HCT116 (cell line): ENCODE measurements at regions not wholly inside any gene's neighbourhood (a gene's known extent, or its start where the extent isn't known, plus 50 kb on each side); places are given as distances from the start of the nearest gene placed in this dataset.

ENCODE experiments used
- ATAC-seq: fragments of 200-7000 bp; cut with Tn5 transposase; 2 replicates; pipeline ENCODE4 v1.9.1; 2020; ENCODE audit warnings: mild to moderate bottlenecking, moderate library complexity
- BruUV-seq: library from RNA; stranded (reverse); fragments of 400-500 nt; replicated peaks from 2 replicates; lab custom pipeline; 2021; lab: Mats Ljungman, UMichigan
- CTCF ChIA-PET: fragments of 300-600 bp; sonication (Branson Sonifier 250); formaldehyde crosslinking; loops from one replicate; lab custom pipeline; 2021; ENCODE audit warnings: antibody characterized with exemption; lab: Charles Lee
- POLR2A ChIA-PET: fragments of 300-600, 350-600 bp; sonication (Branson Sonifier 250); formaldehyde crosslinking; loops from one replicate; lab custom pipeline; 2021; ENCODE audit warnings: antibody characterized with exemption; lab: Charles Lee
- RAD21 ChIA-PET, 2 experiments: fragments of 300-600 bp; sonication (Branson Sonifier 250); formaldehyde crosslinking; loops; one replicate each; lab custom pipeline; 2023; ENCODE audit warnings: low total read pairs in 2 of 2; ENCODE audit not compliant: uncharacterized antibody in 2 of 2, unreplicated experiment in 2 of 2, low non-redundant PET in 1 of 2; lab: Charles Lee
- DNase-seq: peaks from one replicate; pipeline ENCODE4 v3.0.0-alpha.2; 2010; ENCODE audit warnings: low read depth, low spot score
- H2AFZ ChIP-seq: fragments of 200-600 bp; shearing (Covaris generic), sonication (generic); 2 replicates; pipeline ENCODE4 v1.6.1; 2017; ENCODE audit warnings: low read depth, mixed run types, mixed read lengths, antibody characterized with exemption, low read length; ENCODE audit not compliant: poor library complexity, severe bottlenecking
- H3K27ac ChIP-seq: 2 replicates; pipeline ENCODE4 v1.5.1; 2012; ENCODE audit warnings: low read depth, low read length
- H3K27me3 ChIP-seq: fragments of 200-600 bp; sonication (generic); 2 replicates; pipeline ENCODE4 v1.6.1; 2016; ENCODE audit warnings: mixed run types, low read length, mixed read lengths; ENCODE audit not compliant: insufficient read depth
- H3K36me3 ChIP-seq, 2 experiments: fragments of 200-500 bp in 1 of 2; fragments of 200-600 bp in 1 of 2; sonication (Bioruptor generic) in 1 of 2; sonication (generic) in 1 of 2; 2 replicates each; pipeline versions ENCODE4 v1.5.1 to v1.6.1; 2014 to 2016; ENCODE audit warnings: low read length in 2 of 2, inconsistent platforms in 1 of 2, mixed read lengths in 1 of 2, mixed run types in 1 of 2; ENCODE audit not compliant: insufficient read depth in 2 of 2, control insufficient read depth in 1 of 2
- H3K4me1 ChIP-seq, 2 experiments: fragments of 200-600 bp in 1 of 2; sonication (generic) in 1 of 2; 2 replicates each; pipeline versions ENCODE4 v1.5.1 to v1.6.1; 2012 to 2017; ENCODE audit warnings: low read length in 2 of 2, inconsistent platforms in 1 of 2, mild to moderate bottlenecking in 1 of 2, mixed read lengths in 1 of 2, mixed run types in 1 of 2, moderate library complexity in 1 of 2; ENCODE audit not compliant: insufficient read depth in 2 of 2, control insufficient read depth in 1 of 2
- H3K4me2 ChIP-seq: fragments of 200-600 bp; sonication (generic); 2 replicates; pipeline ENCODE4 v1.6.1; 2017; ENCODE audit warnings: mixed run types, low read length, mixed read lengths
- H3K4me3 ChIP-seq, 2 experiments: fragments of 200-600 bp in 1 of 2; sonication (generic) in 1 of 2; replicated peaks in 1 of 2; 2 replicates each; pipeline ENCODE4 v1.5.1; 2011 to 2016; ENCODE audit warnings: low read length in 2 of 2, control low read depth in 1 of 2, low read depth in 1 of 2, mild to moderate bottlenecking in 1 of 2, mixed read lengths in 1 of 2, mixed run types in 1 of 2
- H3K79me2 ChIP-seq: fragments of 200-600 bp; sonication (generic); 2 replicates; pipeline ENCODE4 v1.6.1; 2017; ENCODE audit warnings: mild to moderate bottlenecking, mixed run types, low read length, moderate library complexity, mixed read lengths; ENCODE audit not compliant: insufficient read depth
- H3K9ac ChIP-seq: fragments of 200-600 bp; sonication (generic); 2 replicates; pipeline ENCODE4 v1.6.1; 2016; ENCODE audit warnings: low read length, mixed read lengths
- H3K9me2 ChIP-seq: fragments of 200-600 bp; sonication (generic), shearing (Covaris generic); 2 replicates; pipeline ENCODE4 v1.6.1; 2017; ENCODE audit warnings: mixed run types, mild to moderate bottlenecking, moderate library complexity; ENCODE audit not compliant: insufficient read depth
- H3K9me3 ChIP-seq, 2 experiments: fragments of 200-500 bp in 1 of 2; fragments of 200-600 bp in 1 of 2; sonication (Bioruptor generic) in 1 of 2; sonication (generic) in 1 of 2; 2 replicates each; pipeline ENCODE4 v1.6.1; 2014 to 2017; ENCODE audit warnings: low read length in 2 of 2, mixed read lengths in 2 of 2, inconsistent platforms in 1 of 2, low read depth in 1 of 2, mild to moderate bottlenecking in 1 of 2, mixed run types in 1 of 2, moderate library complexity in 1 of 2; ENCODE audit not compliant: control insufficient read depth in 1 of 2, insufficient read depth in 1 of 2
- H4K20me1 ChIP-seq: fragments of 200-600 bp; sonication (generic), shearing (Covaris generic); 2 replicates; pipeline ENCODE4 v1.6.1; 2017; ENCODE audit warnings: mixed run types, mild to moderate bottlenecking, moderate library complexity; ENCODE audit not compliant: insufficient read depth
- CEBPB ChIP-seq: IDR thresholded peaks from 2 replicates; pipeline ENCODE4 v1.6.1; 2012; ENCODE audit warnings: low read depth
- EZH2 ChIP-seq: fragments of 200-600 bp; sonication (generic); IDR thresholded peaks from 2 replicates; pipeline ENCODE4 v1.6.1; 2017; ENCODE audit warnings: antibody characterized with exemption, mixed run types
- POLR2AphosphoS5 ChIP-seq: IDR thresholded peaks from 2 replicates; pipeline ENCODE4 v1.6.1; 2011; ENCODE audit warnings: mild to moderate bottlenecking, low read depth, low read length, moderate library complexity
- intact Hi-C: fragments of 100-400 bp; cut with micrococcal nuclease; formaldehyde crosslinking; loops from 2 replicates; pipeline ENCODE4 v1.10.0; 2022
- TF ChIP-seq, protein P1 (sequence below): IDR thresholded peaks from 2 replicates; pipeline ENCODE4 v1.6.1; 2012; ENCODE audit warnings: low read depth
- TF ChIP-seq, protein P2 (sequence below): IDR thresholded peaks from 2 replicates; pipeline ENCODE4 v1.6.1; 2012

- Histone ChIP-seq H4K20me1 (no peaks in the 10 kb centered on the region), H3K4me2 (no peak overlapping the region), H3K4me3 (no peak overlapping the region), H3K9ac (no peak overlapping the region), H3K36me3 (no peaks in the 10 kb centered on the region), H3K27me3 (peaks cover 4% of the 10 kb centered on the region; the same call in 1 of the 2 replicates), H3K9me2 (no peaks in the 10 kb centered on the region), H3K9me3 (no peaks in the 10 kb centered on the region), H2AFZ (no peak overlapping the region), H3K4me1 (no peaks in the 10 kb centered on the region), H3K79me2 (no peaks in the 10 kb centered on the region), H3K27ac (no peak overlapping the region)
- ATAC-seq (no peak), DNase-seq (no peak)
- CTCF ChIA-PET, result no interaction called here
- POLR2A ChIA-PET, result no interaction called here
- RAD21 ChIA-PET, result no interaction called here
- intact Hi-C loops, result no loop called here
- TF ChIP-seq, protein P1, sequence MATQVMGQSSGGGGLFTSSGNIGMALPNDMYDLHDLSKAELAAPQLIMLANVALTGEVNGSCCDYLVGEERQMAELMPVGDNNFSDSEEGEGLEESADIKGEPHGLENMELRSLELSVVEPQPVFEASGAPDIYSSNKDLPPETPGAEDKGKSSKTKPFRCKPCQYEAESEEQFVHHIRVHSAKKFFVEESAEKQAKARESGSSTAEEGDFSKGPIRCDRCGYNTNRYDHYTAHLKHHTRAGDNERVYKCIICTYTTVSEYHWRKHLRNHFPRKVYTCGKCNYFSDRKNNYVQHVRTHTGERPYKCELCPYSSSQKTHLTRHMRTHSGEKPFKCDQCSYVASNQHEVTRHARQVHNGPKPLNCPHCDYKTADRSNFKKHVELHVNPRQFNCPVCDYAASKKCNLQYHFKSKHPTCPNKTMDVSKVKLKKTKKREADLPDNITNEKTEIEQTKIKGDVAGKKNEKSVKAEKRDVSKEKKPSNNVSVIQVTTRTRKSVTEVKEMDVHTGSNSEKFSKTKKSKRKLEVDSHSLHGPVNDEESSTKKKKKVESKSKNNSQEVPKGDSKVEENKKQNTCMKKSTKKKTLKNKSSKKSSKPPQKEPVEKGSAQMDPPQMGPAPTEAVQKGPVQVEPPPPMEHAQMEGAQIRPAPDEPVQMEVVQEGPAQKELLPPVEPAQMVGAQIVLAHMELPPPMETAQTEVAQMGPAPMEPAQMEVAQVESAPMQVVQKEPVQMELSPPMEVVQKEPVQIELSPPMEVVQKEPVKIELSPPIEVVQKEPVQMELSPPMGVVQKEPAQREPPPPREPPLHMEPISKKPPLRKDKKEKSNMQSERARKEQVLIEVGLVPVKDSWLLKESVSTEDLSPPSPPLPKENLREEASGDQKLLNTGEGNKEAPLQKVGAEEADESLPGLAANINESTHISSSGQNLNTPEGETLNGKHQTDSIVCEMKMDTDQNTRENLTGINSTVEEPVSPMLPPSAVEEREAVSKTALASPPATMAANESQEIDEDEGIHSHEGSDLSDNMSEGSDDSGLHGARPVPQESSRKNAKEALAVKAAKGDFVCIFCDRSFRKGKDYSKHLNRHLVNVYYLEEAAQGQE, result no peak
- TF ChIP-seq, protein P2, sequence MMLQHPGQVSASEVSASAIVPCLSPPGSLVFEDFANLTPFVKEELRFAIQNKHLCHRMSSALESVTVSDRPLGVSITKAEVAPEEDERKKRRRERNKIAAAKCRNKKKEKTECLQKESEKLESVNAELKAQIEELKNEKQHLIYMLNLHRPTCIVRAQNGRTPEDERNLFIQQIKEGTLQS, result no peak
- no peak for TF ChIP-seq CEBPB
- TF ChIP-seq EZH2, result no peak
- no peak for TF ChIP-seq POLR2AphosphoS5
- no TSS peak for BruUV-seq
Measured at GRCh38 chr17:51537996-51538550, 277.7 kb downstream of the UTP18 start.
